Panc1 (cell line): ENCODE measurements at regions not wholly inside any gene's neighbourhood (a gene's known extent, or its start where the extent isn't known, plus 50 kb on each side); places are given as distances from the start of the nearest gene placed in this dataset.

Experiments
- CTCF ChIP-seq: fragments of 450-650 bp; IDR thresholded peaks from 2 replicates; pipeline ENCODE4 v1.5.1; 2017; ENCODE audit warnings: mild to moderate bottlenecking
- POLR2AphosphoS5 ChIP-seq: IDR thresholded peaks from 2 replicates; pipeline ENCODE4 v1.6.1; 2012; ENCODE audit warnings: mild to moderate bottlenecking, low read depth, low read length, moderate library complexity

DNA sequence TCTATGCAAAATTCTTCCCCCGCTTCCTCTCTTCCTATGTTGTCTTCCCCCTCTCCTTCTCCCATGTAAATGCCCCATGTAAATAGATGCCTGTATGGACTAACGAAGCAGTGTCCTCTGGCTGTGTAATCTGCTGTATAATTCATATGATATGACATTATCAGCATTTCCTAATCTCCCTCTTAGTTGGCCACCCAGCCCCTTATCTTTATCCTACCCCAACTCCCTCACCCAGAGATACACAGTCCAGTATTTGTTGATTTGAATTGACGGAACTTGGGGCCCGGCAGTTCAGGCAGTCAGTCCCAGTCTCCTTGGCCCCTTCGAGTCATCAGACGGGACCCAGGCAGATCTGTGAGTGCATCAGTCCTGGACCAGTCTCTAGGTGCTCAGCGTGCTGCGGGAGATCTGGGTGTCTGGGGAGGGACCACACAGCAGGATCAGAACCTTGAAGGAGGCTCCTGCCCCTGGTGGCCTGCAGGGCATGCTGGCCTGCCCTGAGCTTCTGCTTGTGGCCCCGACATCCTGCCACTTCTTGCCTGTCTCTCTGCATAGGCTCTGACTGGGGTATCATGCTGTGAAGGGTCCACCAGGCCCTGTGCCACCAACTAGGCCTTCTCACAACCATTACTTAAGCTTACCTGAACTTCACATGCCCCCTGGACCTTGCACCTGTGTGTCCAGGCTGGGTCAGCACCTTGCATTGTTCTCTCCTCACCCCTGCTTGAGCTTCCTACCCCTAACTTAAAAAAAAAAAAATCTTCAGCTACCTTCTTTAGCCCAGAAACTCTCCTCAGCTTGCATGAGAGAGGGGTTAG lies 88.1 kb upstream of the ATL2 start:
- TF ChIP-seq CTCF (no peak), POLR2AphosphoS5 (no peak)
